Hepatocyte (in vitro differentiated cells): ENCODE measurements at regions not wholly inside any gene's neighbourhood (a gene's known extent, or its start where the extent isn't known, plus 50 kb on each side); places are given as distances from the start of the nearest gene placed in this dataset.

ENCODE experiments used
- EZH2 ChIP-seq: fragments of 200-600 bp; sonication (generic); IDR thresholded peaks from 2 replicates; pipeline ENCODE4 v1.6.1; 2016; ENCODE audit warnings: antibody characterized with exemption, mild to moderate bottlenecking, borderline replicate concordance
- EZH2phosphoT487 ChIP-seq: fragments of 200-600 bp; sonication (generic); IDR thresholded peaks from one replicate; pipeline ENCODE4 v1.6.1; 2018; ENCODE audit warnings: antibody characterized with exemption, mild to moderate bottlenecking, low read depth, moderate library complexity; ENCODE audit not compliant: unreplicated experiment, severe bottlenecking
- TF ChIP-seq, protein P1 (sequence below): fragments of 200-600 bp; sonication (generic); IDR thresholded peaks from 2 replicates; pipeline ENCODE4 v1.5.1; 2016; ENCODE audit warnings: antibody characterized with exemption, mild to moderate bottlenecking; ENCODE audit not compliant: poor library complexity

DNA sequence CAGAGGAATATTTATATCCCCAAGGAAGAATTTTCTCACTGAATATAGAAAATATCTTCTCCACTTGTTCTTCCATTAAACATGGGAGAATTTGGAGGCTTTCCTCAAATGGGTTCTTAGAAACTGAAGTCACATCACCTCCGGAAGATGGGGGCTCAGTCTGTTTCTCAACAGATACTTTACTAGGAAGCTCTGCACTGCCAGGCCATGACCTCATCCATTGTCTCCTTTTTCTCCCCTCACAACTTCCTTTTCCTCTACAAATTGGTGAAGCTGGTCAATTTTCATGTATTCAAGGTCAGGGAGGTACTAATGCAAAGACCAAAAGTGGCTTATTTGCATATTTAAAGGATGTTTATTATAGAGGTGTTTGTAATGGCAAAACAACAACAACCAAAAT lies 173.1 kb downstream of the RNF152 start:
- TF ChIP-seq, protein P1, sequence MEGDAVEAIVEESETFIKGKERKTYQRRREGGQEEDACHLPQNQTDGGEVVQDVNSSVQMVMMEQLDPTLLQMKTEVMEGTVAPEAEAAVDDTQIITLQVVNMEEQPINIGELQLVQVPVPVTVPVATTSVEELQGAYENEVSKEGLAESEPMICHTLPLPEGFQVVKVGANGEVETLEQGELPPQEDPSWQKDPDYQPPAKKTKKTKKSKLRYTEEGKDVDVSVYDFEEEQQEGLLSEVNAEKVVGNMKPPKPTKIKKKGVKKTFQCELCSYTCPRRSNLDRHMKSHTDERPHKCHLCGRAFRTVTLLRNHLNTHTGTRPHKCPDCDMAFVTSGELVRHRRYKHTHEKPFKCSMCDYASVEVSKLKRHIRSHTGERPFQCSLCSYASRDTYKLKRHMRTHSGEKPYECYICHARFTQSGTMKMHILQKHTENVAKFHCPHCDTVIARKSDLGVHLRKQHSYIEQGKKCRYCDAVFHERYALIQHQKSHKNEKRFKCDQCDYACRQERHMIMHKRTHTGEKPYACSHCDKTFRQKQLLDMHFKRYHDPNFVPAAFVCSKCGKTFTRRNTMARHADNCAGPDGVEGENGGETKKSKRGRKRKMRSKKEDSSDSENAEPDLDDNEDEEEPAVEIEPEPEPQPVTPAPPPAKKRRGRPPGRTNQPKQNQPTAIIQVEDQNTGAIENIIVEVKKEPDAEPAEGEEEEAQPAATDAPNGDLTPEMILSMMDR: no peak
- TF ChIP-seq EZH2phosphoT487: no peak
- no peak for TF ChIP-seq EZH2
